Caco-2 (cell line): ENCODE measurements at regions not wholly inside any gene's neighbourhood (a gene's known extent, or its start where the extent isn't known, plus 50 kb on each side); places are given as distances from the start of the nearest gene placed in this dataset.

Experiments used
- BruUV-seq: library from RNA; stranded (reverse); fragments of 400-500 nt; replicated peaks from 2 replicates; lab custom pipeline; 2021; lab: Mats Ljungman, UMichigan
- CTCF ChIA-PET: fragments of 300-600 bp; sonication (Branson Sonifier 250); formaldehyde crosslinking; loops from one replicate; lab custom pipeline; 2022; ENCODE audit warnings: antibody characterized with exemption; lab: Charles Lee
- POLR2A ChIA-PET: fragments of 300-600 bp; sonication (Branson Sonifier 250); formaldehyde crosslinking; loops from one replicate; lab custom pipeline; 2022; ENCODE audit warnings: antibody characterized with exemption; lab: Charles Lee
- DNase-seq, 2 experiments: peaks; one replicate each; pipeline versions ENCODE4 v3.0.0 to v3.0.0-alpha.2; 2020 to 2022
- H3K27me3 ChIP-seq: replicated peaks from 2 replicates; pipeline ENCODE4 v1.6.0; 2011; ENCODE audit warnings: low read length; ENCODE audit not compliant: control insufficient read depth, insufficient read depth
- H3K36me3 ChIP-seq: 2 replicates; pipeline ENCODE4 v1.5.1; 2011; ENCODE audit warnings: low read length; ENCODE audit not compliant: control insufficient read depth, insufficient read depth
- H3K4me1 ChIP-seq: fragments of 250-450 bp; sonication (Bioruptor Pico); 2 replicates; pipeline ENCODE4 v1.5.1; 2020; ENCODE audit warnings: mild to moderate bottlenecking
- H3K4me3 ChIP-seq: 2 replicates; pipeline ENCODE4 v1.5.1; 2011; ENCODE audit warnings: low read depth, mild to moderate bottlenecking, control low read depth, low read length
- H3K9me3 ChIP-seq: fragments of 250-450 bp; sonication (Bioruptor Pico); 2 replicates; pipeline ENCODE4 v1.5.1; 2020; ENCODE audit warnings: mild to moderate bottlenecking, moderate library complexity
- H3K27ac Mint-ChIP-seq: one replicate; pipeline ENCODE4 v1.8.0; 2022; ENCODE audit warnings: mixed read lengths; ENCODE audit not compliant: unreplicated experiment
- H3K27me3 Mint-ChIP-seq: one replicate; pipeline ENCODE4 v1.8.0; 2022; ENCODE audit warnings: mixed read lengths; ENCODE audit not compliant: insufficient read depth, unreplicated experiment
- H3K36me3 Mint-ChIP-seq: one replicate; pipeline ENCODE4 v1.8.0; 2022; ENCODE audit warnings: mild to moderate bottlenecking, mixed read lengths; ENCODE audit not compliant: insufficient read depth, unreplicated experiment
- H3K4me1 Mint-ChIP-seq: one replicate; pipeline ENCODE4 v1.8.0; 2022; ENCODE audit warnings: low read depth, mixed read lengths; ENCODE audit not compliant: unreplicated experiment
- H3K4me3 Mint-ChIP-seq: one replicate; pipeline ENCODE4 v1.8.0; 2022; ENCODE audit warnings: mild to moderate bottlenecking, moderate library complexity, mixed read lengths; ENCODE audit not compliant: unreplicated experiment
- H3K9me3 Mint-ChIP-seq: one replicate; pipeline ENCODE4 v1.8.0; 2022; ENCODE audit warnings: mixed read lengths; ENCODE audit not compliant: unreplicated experiment
- intact Hi-C: fragments of 100-400 bp; cut with micrococcal nuclease; formaldehyde crosslinking; loops from one replicate; pipeline ENCODE4 v1.10.0; 2022; ENCODE audit not compliant: unreplicated experiment
- TF ChIP-seq, protein P1 (sequence below), 2 experiments: fragments of 200-600 bp in 1 of 2; IDR thresholded peaks; 1 replicate in 1 of 2; 2 replicates in 1 of 2; pipeline versions ENCODE4 v1.5.1 to v1.8.0; 2011 to 2022; ENCODE audit warnings: antibody characterized with exemption in 1 of 2, control low read depth in 1 of 2, inconsistent platforms in 1 of 2, low read depth in 1 of 2, low read length in 1 of 2, mild to moderate bottlenecking in 1 of 2, moderate library complexity in 1 of 2; ENCODE audit not compliant: insufficient read depth in 1 of 2, severe bottlenecking in 1 of 2, unreplicated experiment in 1 of 2

DNA sequence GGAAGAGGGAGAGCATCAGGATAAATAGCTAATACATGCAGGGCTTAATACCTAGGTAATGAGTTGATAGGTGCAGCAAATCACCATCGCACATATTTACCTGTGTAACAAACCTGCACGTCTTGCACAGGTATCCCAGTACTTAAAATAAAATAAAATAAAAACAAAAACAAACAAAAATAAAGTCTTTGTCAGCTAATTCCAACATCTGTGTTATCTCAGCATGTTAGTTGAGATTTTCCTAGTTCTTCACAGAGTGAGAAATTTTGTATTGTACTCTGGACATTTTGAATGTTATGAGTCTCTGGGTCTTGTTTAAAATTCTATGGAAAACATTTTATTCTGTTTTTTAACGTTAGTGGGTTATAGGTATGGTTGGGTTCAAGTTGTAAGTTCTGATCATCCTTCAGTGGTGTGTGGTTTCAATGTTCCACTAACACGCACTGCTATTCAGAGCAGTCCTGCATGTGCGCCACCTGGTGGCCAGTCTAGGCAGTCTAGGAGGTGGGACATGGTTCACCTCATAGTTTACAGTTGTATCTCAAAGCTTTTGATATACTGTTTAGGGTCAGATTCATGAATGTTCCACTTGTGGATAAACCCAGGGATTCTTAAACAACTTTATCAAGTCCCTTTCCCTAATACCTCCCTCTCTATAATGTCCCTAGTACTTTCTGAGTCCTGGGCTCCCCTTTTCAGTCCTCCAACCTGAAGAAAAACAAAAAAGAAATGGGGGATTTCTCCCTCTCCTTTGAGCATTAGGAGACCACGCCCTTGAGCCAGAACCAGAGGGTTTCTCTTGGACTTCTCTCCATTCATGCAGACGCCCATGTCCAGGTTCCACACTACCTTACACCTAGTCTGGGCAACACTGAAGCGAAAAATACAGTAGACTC is 213.4 kb upstream of the GATA6 start:
- ChIA-PET POLR2A (no interaction called here), CTCF (interaction anchor here (0.6 kb wide), 2 partner anchors 25 to 36 kb away, joined by 3 to 4 read pairs; no protein-coding TSS in a partner anchor)
- TF ChIP-seq, protein P1, sequence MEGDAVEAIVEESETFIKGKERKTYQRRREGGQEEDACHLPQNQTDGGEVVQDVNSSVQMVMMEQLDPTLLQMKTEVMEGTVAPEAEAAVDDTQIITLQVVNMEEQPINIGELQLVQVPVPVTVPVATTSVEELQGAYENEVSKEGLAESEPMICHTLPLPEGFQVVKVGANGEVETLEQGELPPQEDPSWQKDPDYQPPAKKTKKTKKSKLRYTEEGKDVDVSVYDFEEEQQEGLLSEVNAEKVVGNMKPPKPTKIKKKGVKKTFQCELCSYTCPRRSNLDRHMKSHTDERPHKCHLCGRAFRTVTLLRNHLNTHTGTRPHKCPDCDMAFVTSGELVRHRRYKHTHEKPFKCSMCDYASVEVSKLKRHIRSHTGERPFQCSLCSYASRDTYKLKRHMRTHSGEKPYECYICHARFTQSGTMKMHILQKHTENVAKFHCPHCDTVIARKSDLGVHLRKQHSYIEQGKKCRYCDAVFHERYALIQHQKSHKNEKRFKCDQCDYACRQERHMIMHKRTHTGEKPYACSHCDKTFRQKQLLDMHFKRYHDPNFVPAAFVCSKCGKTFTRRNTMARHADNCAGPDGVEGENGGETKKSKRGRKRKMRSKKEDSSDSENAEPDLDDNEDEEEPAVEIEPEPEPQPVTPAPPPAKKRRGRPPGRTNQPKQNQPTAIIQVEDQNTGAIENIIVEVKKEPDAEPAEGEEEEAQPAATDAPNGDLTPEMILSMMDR (IDR thresholded peaks at IDR 0.05; ENCODE audit: insufficient read depth in 1 of 2, low read depth in 1 of 2, low read length in 1 of 2, severe bottlenecking in 1 of 2, unreplicated experiment in 1 of 2), result peak; percentile 86 to 90
- Mint-ChIP-seq H3K27ac (no peak overlapping the region), H3K4me3 (no peak overlapping the region), H3K9me3 (peaks cover 21% of the 10 kb centered on the region), H3K27me3 (no peaks in the 10 kb centered on the region), H3K4me1 (peaks cover 14% of the 10 kb centered on the region), H3K36me3 (no peaks in the 10 kb centered on the region)
- BruUV-seq, result no TSS peak
- Histone ChIP-seq H3K9me3 (no peaks in the 10 kb centered on the region), H3K27me3 (no peaks in the 10 kb centered on the region), H3K4me1 (peaks cover 6% of the 10 kb centered on the region; the same call in 1 of the 2 replicates), H3K36me3 (no peaks in the 10 kb centered on the region), H3K4me3 (no peak overlapping the region)
- peak; percentile 79 to 84 for DNase-seq
- intact Hi-C loops, result loop anchor here (2.0 to 5.0 kb wide), 2 partner anchors 35 to 44 kb away; no protein-coding TSS in a partner anchor

DNA sequence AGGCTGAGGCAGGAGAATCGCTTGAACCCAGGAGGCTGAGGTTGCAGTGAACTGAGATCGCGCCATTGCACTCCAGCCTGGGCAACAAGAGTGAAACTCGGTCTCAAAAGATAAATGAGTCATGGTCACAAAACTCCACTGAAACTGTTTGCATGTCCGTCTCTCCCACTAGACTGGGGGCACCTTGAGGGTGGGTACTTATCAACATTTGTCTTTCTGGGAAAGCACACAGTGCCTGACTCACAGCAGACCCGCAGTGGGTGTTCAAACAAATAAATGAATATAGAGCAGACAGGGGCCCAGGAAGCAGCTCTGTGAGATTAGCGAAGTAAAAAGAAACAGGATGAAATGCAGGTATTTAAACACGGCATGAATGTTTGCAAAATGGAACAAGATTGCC is 211.1 kb upstream of the GATA6 start:
- no peak for DNase-seq
- Mint-ChIP-seq H3K4me1 (peaks cover 14% of the 10 kb centered on the region), H3K4me3 (no peak overlapping the region), H3K9me3 (peaks cover 10% of the 10 kb centered on the region), H3K27me3 (no peaks in the 10 kb centered on the region), H3K36me3 (no peaks in the 10 kb centered on the region), H3K27ac (peak overlapping the region; percentile 39)
- no TSS peak for BruUV-seq
- H3K9me3 ChIP-seq, result no peaks in the 10 kb centered on the region
- H3K36me3 ChIP-seq, result no peaks in the 10 kb centered on the region
- intact Hi-C loops, result loop anchor here (5.0 kb wide), 1 partner anchor 46 kb away; no protein-coding TSS in a partner anchor
- CTCF ChIA-PET, result no interaction called here
- POLR2A ChIA-PET, result interaction anchor here (0.5 kb wide), 1 partner anchor 44 kb away, joined by 4 read pairs; no protein-coding TSS in a partner anchor
- H3K4me3 ChIP-seq, result no peak overlapping the region
- TF ChIP-seq, protein P1 (IDR thresholded peaks at IDR 0.05; ENCODE audit: insufficient read depth in 1 of 2, low read depth in 1 of 2, low read length in 1 of 2, severe bottlenecking in 1 of 2, unreplicated experiment in 1 of 2), result no peak
- peaks cover 6% of the 10 kb centered on the region; the same call in 1 of the 2 replicates for H3K4me1 ChIP-seq
- no peaks in the 10 kb centered on the region for H3K27me3 ChIP-seq

DNA sequence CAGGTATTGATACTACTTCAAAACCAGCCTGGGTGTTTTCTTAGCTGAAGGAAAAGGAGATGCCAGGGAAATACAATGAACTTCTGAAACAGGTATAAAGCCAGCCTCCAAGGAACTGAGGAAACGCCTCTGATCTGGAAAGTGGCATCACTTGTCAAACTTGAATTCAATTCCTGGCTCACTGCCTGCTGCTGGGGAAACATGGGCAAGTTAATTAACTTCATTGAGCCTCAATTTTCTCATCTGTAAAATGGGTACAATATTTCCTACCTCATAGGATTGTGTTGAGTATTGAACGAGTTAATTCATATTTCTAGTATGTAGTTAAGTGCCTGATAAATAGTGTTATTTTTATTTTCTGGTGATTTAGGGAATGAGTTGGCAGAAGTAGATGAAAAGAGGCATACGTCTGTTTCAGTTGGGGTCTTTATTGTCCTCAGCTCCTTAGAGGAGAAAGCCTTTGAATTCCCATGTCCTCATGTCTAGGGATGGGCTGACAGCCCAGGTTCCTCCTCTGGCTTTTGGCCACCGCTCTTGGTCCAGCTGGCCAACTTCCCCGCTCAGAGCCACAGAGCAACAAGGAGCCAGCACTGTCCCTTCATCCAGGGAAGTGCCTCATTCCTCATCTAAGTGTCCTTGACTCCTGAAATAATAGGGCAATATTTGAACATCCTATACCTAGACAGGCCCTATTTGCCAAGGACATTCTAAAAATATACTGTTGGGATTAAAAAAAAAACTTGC is 210.5 kb upstream of the GATA6 start:
- H3K9me3 Mint-ChIP-seq, result peaks cover 10% of the 10 kb centered on the region
- no peaks in the 10 kb centered on the region for H3K36me3 Mint-ChIP-seq
- peaks cover 6% of the 10 kb centered on the region; the same call in 1 of the 2 replicates for H3K4me1 ChIP-seq
- H3K27ac Mint-ChIP-seq, result peak overlapping the region; percentile 39
- TF ChIP-seq, protein P1 (IDR thresholded peaks at IDR 0.05; ENCODE audit: insufficient read depth in 1 of 2, low read depth in 1 of 2, low read length in 1 of 2, severe bottlenecking in 1 of 2, unreplicated experiment in 1 of 2), result no peak
- CTCF ChIA-PET, result no interaction called here
- peaks cover 14% of the 10 kb centered on the region for H3K4me1 Mint-ChIP-seq
- no TSS peak for BruUV-seq
- no peaks in the 10 kb centered on the region for H3K36me3 ChIP-seq
- DNase-seq, result no peak
- H3K4me3 Mint-ChIP-seq, result no peak overlapping the region
- no peaks in the 10 kb centered on the region for H3K27me3 Mint-ChIP-seq
- intact Hi-C loops, result loop anchor here (5.0 kb wide), 1 partner anchor 47 kb away; no protein-coding TSS in a partner anchor
- H3K27me3 ChIP-seq, result no peaks in the 10 kb centered on the region
- no peaks in the 10 kb centered on the region for H3K9me3 ChIP-seq
- H3K4me3 ChIP-seq, result no peak overlapping the region
- POLR2A ChIA-PET, result interaction anchor here (0.5 kb wide), 1 partner anchor 43 kb away, joined by 4 read pairs; no protein-coding TSS in a partner anchor
